ENCODE measurements at regions not wholly inside any gene's neighbourhood (a gene's known extent, or its start where the extent isn't known, plus 50 kb on each side); places are given as distances from the start of the nearest gene placed in this dataset.
A peak's percentile ranks its signal among the peaks of the same experiment; 100 is the strongest.

GRCh38 chr16:72666267-72666666, 381.7 kb downstream of the ZFHX3 start:
- Mint-ChIP-seq H3K27me3 (no peaks in the 10 kb centered on the region), H3K36me3 (peaks cover 2% of the 10 kb centered on the region), H3K9me3 (no peaks in the 10 kb centered on the region), H3K27ac (no peak overlapping the region), H3K4me3 (peak overlapping the region in 1 of 4 donors; percentile 19), H3K4me1 (peaks cover 2 to 9% (median 7%) of the 10 kb centered on the region in 3 donors)

- peak overlapping the region; percentile 99 to 100 (median 99) for H3K4me3 Mint-ChIP-seq
- no peaks in the 10 kb centered on the region for H3K9me3 Mint-ChIP-seq
- peaks cover 2 to 9% (median 7%) of the 10 kb centered on the region in 3 donors for H3K4me1 Mint-ChIP-seq
- H3K27ac Mint-ChIP-seq: peak overlapping the region in 1 of 3 donors; percentile 96
- no peaks in the 10 kb centered on the region for H3K27me3 Mint-ChIP-seq
- peaks cover 2% of the 10 kb centered on the region for H3K36me3 Mint-ChIP-seq
Measured at GRCh38 chr16:72665701-72666100, 382.2 kb downstream of the ZFHX3 start.

DNA sequence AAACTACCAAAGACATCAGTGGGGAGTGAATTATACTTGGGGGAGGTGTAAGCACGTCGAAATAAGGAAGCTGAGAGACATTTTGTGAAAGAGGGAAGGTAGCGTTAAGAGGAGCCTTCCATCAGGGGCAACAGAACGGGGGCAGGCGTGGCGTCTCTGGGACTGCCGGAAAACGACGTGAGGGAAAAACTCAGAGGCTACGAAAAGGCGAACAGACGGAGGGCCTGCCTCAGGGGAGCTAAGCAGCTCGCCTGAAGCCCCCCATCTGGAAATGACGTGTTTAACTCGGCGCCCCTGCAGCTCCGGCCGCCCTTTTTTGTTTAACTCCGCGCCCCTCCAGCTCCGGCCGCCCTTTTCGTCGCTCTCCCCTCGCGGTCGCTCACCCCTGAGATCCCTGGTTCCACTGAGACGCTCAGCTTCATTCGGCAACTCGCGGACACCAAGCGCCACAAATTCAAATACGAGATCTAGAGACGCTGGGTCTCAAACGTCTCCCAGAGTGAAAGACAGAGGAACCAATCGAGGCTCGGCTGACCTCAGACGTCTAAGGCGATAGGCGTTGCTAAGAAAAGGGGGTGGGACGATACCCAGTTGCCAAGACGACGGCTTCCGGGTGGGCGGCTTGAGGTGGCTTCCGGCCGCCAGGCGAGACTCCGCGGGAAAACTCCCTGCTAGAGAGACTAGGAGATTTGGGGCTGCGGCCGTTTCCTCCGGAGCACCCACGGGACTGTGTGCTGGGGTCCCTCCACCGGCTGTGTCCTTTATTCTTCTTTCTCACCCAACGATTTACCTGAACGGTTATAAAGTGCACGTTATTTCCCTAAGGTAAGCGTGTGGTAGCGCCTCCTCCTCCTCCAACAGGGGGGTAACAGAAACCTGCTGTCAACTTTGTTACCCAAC, 383.2 kb downstream of the ZFHX3 start:
- Mint-ChIP-seq H3K4me1 (peaks cover 5 to 9% (median 7%) of the 10 kb centered on the region in 3 donors), H3K27me3 (no peaks in the 10 kb centered on the region), H3K9me3 (no peaks in the 10 kb centered on the region), H3K27ac (peak overlapping the region; percentile 92 to 96 (median 96)), H3K4me3 (peak overlapping the region; percentile 99 to 100 (median 99)), H3K36me3 (peaks cover 2% of the 10 kb centered on the region)

DNA sequence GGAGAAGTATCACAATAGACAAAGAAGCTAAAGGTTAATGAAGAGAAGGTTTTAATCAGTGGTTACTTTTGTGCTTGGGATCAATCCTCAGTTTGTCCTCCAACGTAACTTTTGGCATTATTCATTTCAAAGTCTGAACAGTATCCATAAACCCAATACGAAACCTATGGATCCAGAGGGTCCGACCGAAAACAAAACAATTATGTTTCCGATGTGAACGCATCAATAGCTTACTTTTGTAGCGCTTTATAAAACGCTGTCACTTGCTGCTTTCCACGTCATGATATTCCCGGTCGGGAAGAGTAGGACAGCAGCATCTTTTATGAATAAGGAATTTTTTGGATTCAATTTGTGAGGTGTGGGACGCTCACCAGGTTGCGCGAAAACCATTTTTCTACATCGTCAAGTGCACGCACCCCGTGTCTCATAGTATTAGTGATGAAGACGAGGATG, 383.8 kb downstream of the ZFHX3 start:
- no peaks in the 10 kb centered on the region for H3K9me3 Mint-ChIP-seq
- peaks cover under 1% of the 10 kb centered on the region for H3K36me3 Mint-ChIP-seq
- peak overlapping the region; percentile 99 to 100 (median 99) for H3K4me3 Mint-ChIP-seq
- H3K4me1 Mint-ChIP-seq: peaks cover 9 to 11% (median 9%) of the 10 kb centered on the region in 3 donors
- peak overlapping the region; percentile 92 to 96 (median 96) for H3K27ac Mint-ChIP-seq
- no peaks in the 10 kb centered on the region for H3K27me3 Mint-ChIP-seq

DNA sequence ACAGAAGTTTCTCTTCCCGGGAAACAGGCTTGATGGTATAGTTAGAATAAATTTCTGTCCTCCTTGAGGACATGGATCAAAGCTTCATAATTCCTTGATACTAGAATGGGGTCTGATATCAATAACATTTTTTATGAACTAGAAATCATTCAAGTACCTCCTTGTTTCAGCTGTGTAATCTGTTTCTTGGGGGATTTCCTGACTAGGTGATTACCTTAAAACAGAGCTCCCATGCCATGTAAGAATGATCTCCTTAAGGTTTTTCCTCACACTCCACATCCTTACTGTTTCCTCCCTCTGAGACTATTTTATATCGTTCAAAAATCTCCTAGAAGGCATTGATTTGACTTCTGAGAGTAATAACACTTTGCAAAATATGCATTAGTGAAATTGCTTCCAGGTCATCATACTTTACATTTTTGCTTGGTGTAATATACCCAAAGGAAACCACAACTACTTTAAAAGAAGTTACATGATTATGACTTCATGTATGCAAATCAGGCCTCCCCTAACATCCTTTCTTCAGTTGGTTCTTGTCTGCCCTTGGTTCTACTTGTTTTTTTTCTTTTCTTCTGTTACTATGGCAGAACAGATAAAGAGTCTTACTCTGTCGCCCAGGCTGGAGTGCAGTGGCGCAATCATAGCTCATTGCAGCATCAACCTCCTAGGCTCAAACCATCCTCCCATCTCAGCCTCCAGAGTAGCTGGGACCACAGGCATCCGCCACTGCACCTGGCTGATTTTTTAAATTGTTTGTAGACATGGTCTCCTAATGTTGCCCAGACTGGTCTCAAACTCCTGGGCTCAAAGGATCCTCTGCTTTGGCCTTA, 388.8 kb downstream of the ZFHX3 start:
- Mint-ChIP-seq H3K9me3 (peaks cover 0 to 3% (median 0%) of the 10 kb centered on the region in 3 donors), H3K4me1 (peaks cover 8 to 20% (median 19%) of the 10 kb centered on the region in 3 donors), H3K4me3 (peak overlapping the region in 2 of 4 donors; percentile 13 to 47), H3K36me3 (no peaks in the 10 kb centered on the region), H3K27ac (no peak overlapping the region), H3K27me3 (no peaks in the 10 kb centered on the region)

GRCh38 chr16:72657791-72658190, 390.1 kb downstream of the ZFHX3 start:
- Mint-ChIP-seq H3K27ac (no peak overlapping the region), H3K4me1 (peaks cover 8 to 17% (median 17%) of the 10 kb centered on the region in 3 donors), H3K27me3 (no peaks in the 10 kb centered on the region), H3K4me3 (no peak overlapping the region), H3K9me3 (peaks cover 0 to 3% (median 0%) of the 10 kb centered on the region in 3 donors), H3K36me3 (no peaks in the 10 kb centered on the region)

- Mint-ChIP-seq H3K9me3 (peaks cover 0 to 4% (median 3%) of the 10 kb centered on the region in 3 donors), H3K4me3 (no peak overlapping the region), H3K4me1 (peaks cover 5 to 17% (median 17%) of the 10 kb centered on the region in 3 donors), H3K36me3 (no peaks in the 10 kb centered on the region), H3K27me3 (no peaks in the 10 kb centered on the region), H3K27ac (no peak overlapping the region)
Measured at GRCh38 chr16:72657164-72657563, 390.8 kb downstream of the ZFHX3 start.

DNA sequence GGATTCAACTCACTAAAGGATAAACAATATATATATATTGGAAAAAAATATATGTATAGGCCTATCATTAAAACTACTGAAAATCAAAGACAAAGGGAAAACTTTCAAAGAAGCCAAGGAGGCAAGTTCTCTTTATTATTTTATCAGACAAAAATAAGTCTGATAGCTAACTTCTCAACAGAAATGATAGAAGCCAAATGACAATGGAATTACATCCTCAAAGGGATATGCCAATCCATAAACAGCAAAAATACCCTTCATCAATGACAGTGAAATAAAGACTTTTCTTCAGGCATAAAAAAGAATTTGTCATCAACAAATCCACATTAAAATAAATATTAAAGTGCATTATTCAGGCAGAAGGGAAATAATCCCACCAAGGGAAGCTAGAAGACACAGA, 393.4 kb downstream of the ZFHX3 start:
- no peak overlapping the region for H3K27ac Mint-ChIP-seq
- H3K36me3 Mint-ChIP-seq: no peaks in the 10 kb centered on the region
- no peak overlapping the region for H3K4me3 Mint-ChIP-seq
- H3K4me1 Mint-ChIP-seq: peaks cover 5 to 17% (median 13%) of the 10 kb centered on the region in 3 donors
- peaks cover 3 to 8% (median 4%) of the 10 kb centered on the region in 3 donors for H3K9me3 Mint-ChIP-seq
- no peaks in the 10 kb centered on the region for H3K27me3 Mint-ChIP-seq

DNA sequence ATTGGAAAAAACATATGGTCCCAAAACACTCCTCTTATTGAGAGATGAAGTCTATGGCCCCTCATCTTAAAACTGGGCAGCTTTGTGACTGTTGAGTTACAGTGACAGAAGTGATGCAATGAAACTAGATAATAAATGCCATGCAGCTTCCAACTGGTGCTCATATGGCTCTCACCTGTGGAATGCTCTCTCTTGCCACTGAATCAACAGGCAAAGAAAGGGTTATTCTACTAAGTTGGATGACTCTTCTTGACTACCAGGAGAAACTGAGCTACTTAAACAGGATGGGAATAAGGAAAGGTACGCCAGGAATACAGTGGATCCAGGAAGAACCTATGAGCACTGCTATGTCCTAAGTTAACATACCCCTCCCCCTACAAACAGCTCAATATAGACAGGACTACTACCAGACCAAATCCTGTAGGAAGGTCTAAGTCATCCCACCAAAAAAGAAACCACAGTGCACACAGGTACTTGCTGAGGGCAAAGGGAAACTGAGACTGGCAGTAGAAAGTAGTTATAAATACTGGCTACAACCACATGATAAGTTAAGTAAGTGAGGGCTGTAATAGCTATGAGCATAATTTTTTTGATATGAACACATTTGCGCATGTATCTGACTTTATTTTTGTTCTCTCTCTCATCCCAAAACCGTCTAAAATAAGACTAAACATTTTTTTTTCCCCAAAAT, 398.5 kb downstream of the ZFHX3 start:
- Mint-ChIP-seq H3K4me3 (no peak overlapping the region), H3K27ac (no peak overlapping the region), H3K4me1 (peaks cover 0 to 2% (median 1%) of the 10 kb centered on the region in 3 donors), H3K9me3 (peaks cover 2 to 8% (median 4%) of the 10 kb centered on the region in 3 donors), H3K36me3 (peaks cover 1% of the 10 kb centered on the region), H3K27me3 (no peaks in the 10 kb centered on the region)

DNA sequence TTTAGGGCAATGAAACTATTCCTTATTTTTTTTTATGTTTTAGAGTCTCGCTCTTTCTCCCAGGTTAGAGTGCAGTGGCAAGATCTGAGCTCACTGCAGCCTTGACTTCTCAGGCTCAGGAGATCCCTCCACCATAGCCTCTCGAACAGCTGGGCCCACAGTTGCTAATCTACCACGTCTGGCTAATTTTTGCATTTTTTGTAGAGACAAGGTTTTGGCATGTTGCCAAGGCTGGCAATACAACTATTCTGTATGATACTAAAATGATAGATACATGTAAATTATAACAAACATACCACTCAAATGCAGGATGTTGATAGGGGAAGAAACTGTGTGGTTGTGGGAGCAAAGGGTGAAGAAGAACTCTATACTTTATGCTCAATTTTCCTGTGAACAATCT, 401.3 kb downstream of the ZFHX3 start:
- peaks cover 0 to 2% (median 1%) of the 10 kb centered on the region in 3 donors for H3K4me1 Mint-ChIP-seq
- peaks cover 2 to 5% (median 3%) of the 10 kb centered on the region in 3 donors for H3K9me3 Mint-ChIP-seq
- no peaks in the 10 kb centered on the region for H3K27me3 Mint-ChIP-seq
- H3K27ac Mint-ChIP-seq: no peak overlapping the region
- H3K36me3 Mint-ChIP-seq: peaks cover 1% of the 10 kb centered on the region
- H3K4me3 Mint-ChIP-seq: no peak overlapping the region

GRCh38 chr16:72645538-72645937, 402.4 kb downstream of the ZFHX3 start:
- H3K27ac Mint-ChIP-seq: peak overlapping the region in 1 of 3 donors; percentile 33

DNA sequence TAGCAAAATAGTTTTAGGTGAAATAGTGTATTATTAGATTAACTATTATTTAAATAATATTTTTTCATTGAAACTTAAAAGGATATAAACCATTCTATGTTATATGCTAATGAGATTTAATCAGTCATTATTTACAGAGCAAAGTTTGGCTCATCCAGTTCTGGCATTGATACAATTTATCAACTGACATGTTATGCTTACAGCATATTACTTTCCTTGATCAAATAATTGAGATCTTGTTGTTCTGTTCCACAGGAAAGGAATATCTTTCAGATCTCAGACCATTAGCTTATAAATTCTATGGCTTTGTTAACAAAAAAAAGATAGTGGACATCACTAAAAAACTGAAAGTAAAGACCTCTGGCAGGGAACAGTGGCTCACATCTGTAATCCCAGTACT, 403.0 kb downstream of the ZFHX3 start:
- no peak overlapping the region for H3K4me3 Mint-ChIP-seq
- no peak overlapping the region for H3K27ac Mint-ChIP-seq
- H3K9me3 Mint-ChIP-seq: peaks cover 2 to 11% (median 3%) of the 10 kb centered on the region in 3 donors
- no peaks in the 10 kb centered on the region for H3K27me3 Mint-ChIP-seq
- H3K4me1 Mint-ChIP-seq: peaks cover 0 to 2% (median 1%) of the 10 kb centered on the region in 3 donors
- peaks cover 5% of the 10 kb centered on the region for H3K36me3 Mint-ChIP-seq

More at GRCh38 chr16:72645538-72645937, 402.4 kb downstream of the ZFHX3 start:
- Mint-ChIP-seq H3K4me3 (no peak overlapping the region), H3K36me3 (peaks cover 4% of the 10 kb centered on the region), H3K4me1 (peaks cover 0 to 2% (median 1%) of the 10 kb centered on the region in 3 donors), H3K9me3 (peaks cover 2 to 10% (median 3%) of the 10 kb centered on the region in 3 donors), H3K27me3 (no peaks in the 10 kb centered on the region)

- Mint-ChIP-seq H3K27ac (no peak overlapping the region), H3K4me1 (peaks cover 0 to 3% (median 0%) of the 10 kb centered on the region in 3 donors), H3K27me3 (no peaks in the 10 kb centered on the region), H3K9me3 (peaks cover 6 to 22% (median 6%) of the 10 kb centered on the region in 3 donors), H3K4me3 (peak overlapping the region in 2 of 4 donors; percentile 60 to 67), H3K36me3 (peaks cover 6% of the 10 kb centered on the region)
Measured at GRCh38 chr16:72639494-72639893, 408.4 kb downstream of the ZFHX3 start.

DNA sequence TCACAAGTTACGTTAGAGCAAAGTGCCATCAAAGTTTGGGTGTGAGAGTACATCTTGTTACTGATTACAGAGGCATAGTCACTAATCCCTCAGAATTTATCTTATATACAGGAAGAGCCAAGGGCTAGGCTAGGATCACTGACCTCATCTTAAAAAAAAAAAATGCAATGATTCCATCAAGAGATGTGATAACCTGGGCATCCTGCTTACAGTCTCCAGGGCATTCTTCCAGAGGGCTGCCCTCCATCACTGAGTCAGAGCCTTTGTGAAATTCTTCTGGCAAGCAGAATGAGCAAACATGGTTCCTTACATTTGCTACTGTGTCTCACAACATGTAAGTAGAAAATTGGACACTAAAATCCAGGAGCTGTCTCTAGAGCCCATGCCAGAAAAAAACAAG, 410.6 kb downstream of the ZFHX3 start:
- peaks cover 0 to 3% (median 0%) of the 10 kb centered on the region in 3 donors for H3K4me1 Mint-ChIP-seq
- no peaks in the 10 kb centered on the region for H3K27me3 Mint-ChIP-seq
- H3K4me3 Mint-ChIP-seq: no peak overlapping the region
- peaks cover 6% of the 10 kb centered on the region for H3K36me3 Mint-ChIP-seq
- no peak overlapping the region for H3K27ac Mint-ChIP-seq
- peaks cover 3 to 19% (median 5%) of the 10 kb centered on the region in 3 donors for H3K9me3 Mint-ChIP-seq

All from IgD-negative memory B cell (primary cell).